RPMI7951 (cell line): ENCODE measurements at regions not wholly inside any gene's neighbourhood (a gene's known extent, or its start where the extent isn't known, plus 50 kb on each side); places are given as distances from the start of the nearest gene placed in this dataset.
A peak's percentile ranks its signal among the peaks of the same experiment; 100 is the strongest.

Experiments used
- DNase-seq: peaks from one replicate; pipeline ENCODE4 v3.0.0-alpha.2; 2012; ENCODE audit warnings: low read depth

DNA sequence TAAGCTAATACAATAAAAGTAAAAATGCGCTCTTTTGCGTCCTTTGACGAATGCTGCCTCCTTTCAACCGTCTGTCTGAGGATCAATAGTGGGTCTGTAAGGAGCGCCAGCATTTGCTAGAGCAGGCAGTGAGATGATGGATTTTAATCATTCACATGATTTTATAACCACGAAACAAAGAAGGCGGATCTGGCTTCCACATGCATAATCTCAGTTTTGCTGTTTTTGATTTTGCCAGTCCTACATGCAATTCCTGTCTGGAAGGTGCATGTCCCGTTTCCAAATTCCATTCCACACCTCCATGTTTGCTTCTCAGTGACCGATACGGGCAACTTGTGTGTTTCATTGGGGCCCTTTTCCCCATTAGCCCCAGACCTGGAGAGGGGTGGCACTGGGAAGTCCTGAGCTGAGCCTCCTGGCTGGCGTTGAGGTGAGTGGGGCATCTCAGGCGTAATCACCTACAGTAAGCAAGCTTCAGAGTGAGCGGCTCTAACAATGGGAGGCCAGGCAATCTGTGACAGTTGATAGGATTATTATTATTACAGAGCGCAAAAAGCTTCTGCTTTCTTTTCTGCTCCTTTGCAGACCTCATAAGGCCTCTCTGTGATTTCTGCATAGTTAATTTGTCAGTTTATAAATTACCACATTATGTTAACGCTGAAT lies 405.4 kb downstream of the ZSWIM6 start:
- DNase-seq, result no peak

DNA sequence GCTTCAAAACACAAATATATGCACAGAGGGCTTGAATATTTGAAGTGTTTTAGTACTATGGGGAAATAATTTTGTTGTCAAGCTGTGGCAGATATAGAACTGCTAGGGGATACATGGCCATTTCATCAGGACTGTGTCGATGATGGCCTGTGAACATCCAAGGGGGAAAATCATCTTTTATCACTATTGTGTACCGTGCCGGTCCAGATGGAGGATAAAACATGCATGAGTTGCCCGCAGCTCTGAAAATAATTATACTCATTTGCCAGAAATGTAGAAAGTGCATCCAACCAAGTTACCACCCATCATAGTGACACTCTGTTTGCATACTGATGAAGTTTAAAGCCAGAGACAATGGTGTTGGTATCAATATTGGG lies 405.9 kb downstream of the ZSWIM6 start:
- DNase-seq, result no peak

DNA sequence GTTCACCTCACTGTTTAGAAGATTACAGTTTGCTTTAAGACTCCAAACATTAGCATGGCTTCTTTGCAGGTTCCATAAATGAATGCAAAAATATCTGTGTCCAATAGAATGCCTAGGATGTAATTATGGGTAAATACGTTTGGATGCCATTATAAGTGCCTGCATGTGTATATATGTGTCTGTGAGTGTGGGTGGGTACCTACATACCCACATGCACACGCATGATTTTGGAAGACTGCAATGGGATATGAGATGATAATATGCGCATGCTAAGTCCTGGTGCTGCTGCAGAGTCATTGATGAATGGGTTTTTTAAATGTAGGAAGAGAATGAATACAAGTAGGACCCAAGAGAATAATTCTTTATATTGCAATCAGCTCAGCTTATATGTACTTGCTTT lies 406.4 kb downstream of the ZSWIM6 start:
- no peak for DNase-seq

DNA sequence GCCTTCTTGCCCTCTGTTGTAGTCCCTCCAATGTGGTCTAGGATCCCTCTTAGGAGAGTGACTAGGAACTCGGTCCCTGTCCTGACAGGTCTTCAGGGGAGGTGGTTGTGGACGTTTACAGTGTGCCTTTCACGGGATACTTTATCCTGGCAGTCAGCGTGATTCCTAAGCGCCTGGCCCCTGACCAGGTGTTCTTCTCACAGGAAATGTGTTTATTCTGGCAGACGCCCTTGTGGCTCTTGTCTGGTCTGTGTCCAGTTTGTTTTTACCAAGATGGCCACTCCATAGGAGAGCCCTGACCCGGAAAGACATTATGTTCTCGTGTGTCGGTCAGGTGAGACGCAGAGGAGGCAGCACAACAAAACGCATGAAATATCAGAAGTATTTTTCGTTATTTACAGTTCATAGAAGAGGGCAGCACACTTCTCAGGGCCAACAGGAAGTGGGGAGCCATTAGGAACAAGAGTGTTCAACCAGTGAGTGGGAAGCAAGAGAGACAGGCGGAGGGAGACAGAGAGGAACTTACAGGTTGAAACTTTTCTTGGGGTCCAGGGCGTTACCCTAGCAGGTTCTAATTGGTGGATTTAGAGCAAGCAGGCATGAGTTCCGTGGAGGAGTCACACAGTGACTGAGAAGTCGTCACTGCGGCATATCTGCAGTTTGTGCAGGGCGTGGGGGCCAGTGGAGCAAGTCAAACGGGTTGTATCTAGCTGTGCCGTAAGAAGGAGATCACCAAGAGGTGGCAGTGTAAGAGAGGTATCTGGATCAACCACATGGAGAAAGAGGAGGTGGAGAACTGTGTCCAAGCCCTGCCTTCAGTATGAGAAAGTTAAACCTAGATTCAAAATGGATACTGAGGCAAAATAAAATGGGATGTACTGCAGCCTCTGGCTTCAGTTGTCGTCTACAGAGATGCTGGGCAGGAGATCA lies 412.9 kb downstream of the ZSWIM6 start:
- peak; percentile 3 for DNase-seq

DNA sequence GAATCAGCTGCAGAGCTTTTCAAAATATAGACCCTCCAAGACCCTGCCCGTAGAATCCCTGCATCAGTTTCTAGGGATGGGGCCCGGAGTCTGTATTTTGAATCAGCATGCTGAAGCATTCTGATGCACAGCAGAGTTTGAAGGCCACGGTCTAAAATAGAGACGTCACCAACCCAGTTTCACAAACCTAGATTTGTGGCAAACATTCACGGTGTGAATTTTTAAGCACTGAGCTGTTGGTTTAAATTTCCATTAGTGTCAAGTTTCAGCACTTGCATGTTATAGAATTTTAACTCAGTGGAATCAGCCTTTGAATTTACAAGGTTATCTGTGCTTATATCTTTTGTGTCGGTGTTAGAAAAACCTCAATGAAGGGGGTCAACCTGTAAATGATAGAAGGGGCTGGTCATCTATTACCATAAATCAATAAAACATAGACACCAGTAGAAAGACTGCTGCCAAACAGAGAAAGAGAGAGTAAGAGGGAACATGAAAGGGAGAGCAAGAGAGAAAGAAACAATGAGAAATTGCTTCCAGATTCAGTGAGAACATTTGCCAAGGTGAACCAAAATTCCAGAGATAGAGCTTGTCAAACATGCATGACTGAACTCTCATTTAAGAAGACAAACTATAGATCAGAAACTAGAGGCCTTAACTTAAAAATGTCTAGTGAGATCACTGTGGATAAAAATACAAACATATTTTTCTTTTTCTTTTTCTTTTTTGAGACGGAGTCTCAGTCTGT lies 414.9 kb downstream of the ZSWIM6 start:
- no peak for DNase-seq

DNA sequence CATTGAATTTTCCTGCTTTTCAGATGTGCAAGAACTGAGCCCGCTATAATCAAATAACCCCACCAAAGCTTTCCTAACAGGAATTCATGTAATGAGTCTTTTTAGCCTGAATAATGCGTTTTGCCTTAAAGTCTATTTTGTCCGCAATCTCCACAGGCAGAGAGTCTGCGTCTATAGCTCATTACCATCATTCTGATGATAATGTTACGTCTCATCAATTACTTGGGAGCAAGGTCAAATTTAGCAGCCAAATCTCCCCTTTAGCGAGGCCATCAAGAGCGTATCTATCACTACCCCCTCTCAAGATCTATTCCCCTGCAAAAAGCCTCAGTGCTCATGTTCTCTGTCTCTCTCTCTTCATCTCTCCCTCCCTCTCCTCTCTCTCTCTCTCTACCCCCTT lies 416.1 kb downstream of the ZSWIM6 start:
- no peak for DNase-seq

DNA sequence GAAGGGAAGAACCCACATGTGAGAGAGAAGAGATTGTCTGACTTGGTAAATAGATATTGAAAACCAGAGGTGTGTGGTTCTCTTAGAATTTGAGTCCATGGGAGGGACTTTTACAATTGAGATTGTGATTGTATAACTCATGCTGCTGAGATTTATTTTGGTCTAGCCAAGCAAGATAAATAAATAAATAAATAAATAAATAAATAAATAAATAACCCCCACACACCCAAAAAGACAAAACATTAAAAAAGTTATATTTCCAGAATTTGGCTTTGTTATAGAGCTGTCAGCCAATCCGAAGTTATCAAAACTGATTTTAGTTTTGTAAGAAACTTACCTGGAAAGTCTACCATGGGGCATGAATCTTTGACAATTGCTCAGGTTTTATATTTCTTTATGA lies 416.6 kb downstream of the ZSWIM6 start:
- no peak for DNase-seq

DNA sequence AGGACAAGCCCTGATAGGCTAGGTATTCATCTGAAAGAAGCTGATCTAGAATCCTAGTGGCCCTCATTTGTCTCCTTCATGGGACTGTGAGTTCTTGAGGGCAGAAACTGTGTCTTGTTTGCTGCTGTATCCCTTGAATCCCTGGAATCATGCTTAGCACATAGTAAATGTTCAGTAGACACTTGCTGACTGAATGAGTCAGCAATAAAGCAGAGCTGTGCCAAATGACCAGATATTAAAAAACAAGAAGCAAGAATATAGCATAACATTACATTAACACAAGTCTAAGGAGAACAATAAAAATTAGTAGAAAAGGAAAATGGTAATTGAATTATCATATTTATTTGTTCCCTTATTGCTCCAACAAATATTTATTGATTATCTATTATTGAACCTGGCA lies 420.5 kb downstream of the ZSWIM6 start:
- DNase-seq, result no peak

DNA sequence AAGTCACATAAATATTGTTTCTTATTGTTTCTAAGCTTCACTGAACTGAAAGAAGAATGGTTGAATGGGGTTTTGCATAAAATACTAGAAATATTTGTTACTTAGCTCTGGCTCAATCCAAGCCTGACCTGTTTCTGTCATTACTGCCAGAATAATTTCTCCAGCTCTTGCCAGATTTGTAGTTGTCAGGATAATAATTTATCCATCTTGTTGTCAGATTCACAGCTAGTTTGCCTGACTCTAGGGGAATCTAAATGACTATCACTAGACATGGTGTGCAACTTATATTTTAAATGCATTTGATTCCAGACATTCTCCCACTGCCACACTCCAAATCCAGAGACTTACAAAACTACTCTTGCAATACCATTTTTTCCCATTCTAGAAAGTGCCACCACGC lies 422.7 kb downstream of the ZSWIM6 start:
- no peak for DNase-seq

DNA sequence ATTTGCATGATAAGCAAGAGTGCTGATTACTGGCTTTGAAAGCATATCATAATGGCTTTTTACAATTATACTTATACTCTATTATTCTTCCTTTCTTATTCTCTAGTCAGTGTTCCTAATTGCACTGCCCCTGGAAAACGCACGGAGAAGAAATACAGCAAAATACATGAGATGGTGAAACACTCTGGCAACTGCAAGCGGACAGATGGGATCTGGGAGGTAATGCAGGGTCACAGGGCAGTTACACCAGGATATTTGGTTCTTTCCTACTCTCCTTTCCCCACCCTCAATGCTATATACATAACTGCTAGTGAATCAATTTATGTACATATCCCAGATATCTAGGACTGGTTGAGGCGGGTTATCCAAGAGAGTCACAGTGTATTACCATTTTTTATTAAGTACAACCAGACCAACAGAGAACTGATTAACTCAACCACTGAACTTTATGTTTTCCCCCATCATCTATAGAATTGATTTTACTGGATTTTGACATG lies 423.7 kb downstream of the ZSWIM6 start:
- DNase-seq, result no peak

DNA sequence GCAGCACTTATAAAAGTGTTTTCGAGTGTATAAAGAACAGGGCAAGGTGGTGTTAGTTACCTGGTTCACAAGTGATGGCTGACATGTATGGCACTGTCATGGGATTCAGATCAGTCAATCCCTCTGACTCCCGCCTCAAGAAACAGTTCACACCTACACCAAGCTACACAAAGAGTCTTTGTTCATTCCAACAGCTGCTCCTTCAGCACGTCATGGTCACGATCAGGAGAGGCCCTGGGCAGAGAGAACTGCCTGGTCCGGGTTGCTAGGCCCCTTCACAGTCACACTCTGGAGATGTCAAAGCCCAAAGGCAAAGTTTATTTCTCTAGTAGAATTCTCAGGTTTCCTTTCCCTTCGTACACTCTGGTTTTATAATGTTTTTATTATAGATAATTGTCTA lies 426.7 kb downstream of the ZSWIM6 start:
- DNase-seq, result no peak

DNA sequence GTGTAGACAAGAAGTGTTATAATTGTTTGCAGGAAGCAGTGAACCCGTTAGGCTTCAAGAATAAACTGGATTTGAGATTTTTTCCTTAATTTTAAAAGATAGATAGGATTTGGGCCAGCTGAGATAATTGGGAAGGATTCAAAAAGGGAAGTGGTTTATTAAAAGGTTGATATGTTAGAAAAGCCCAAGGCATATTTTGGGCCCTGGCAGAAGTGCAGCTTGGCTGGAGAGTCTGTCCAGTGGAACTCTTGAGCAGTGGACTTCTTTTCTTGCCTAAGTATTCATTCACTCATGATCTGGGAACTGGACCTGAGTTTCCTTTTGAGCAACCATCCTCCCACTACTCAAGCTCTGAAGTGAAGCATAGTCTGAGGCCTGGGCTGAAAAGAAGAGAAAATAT lies 433.4 kb downstream of the ZSWIM6 start:
- no peak for DNase-seq

DNA sequence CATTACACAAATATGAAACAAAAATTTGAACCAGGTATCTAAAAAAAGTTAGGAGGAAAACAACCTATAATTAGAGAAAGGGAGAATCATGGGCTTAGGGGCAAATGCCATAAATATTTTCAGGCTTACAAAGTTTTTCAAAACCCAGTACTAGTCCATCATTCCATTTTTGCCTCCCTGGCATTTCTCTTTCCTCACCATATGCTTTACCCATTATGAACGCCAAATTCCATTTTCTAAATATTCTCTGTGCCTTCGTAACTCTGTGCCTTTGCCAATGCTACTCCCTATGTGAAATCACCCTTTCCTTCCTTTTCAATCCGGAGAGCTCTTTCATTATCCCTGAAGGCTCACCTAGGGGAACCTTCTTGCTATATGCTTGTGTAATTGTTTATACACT lies 434.1 kb downstream of the ZSWIM6 start:
- no peak for DNase-seq

DNA sequence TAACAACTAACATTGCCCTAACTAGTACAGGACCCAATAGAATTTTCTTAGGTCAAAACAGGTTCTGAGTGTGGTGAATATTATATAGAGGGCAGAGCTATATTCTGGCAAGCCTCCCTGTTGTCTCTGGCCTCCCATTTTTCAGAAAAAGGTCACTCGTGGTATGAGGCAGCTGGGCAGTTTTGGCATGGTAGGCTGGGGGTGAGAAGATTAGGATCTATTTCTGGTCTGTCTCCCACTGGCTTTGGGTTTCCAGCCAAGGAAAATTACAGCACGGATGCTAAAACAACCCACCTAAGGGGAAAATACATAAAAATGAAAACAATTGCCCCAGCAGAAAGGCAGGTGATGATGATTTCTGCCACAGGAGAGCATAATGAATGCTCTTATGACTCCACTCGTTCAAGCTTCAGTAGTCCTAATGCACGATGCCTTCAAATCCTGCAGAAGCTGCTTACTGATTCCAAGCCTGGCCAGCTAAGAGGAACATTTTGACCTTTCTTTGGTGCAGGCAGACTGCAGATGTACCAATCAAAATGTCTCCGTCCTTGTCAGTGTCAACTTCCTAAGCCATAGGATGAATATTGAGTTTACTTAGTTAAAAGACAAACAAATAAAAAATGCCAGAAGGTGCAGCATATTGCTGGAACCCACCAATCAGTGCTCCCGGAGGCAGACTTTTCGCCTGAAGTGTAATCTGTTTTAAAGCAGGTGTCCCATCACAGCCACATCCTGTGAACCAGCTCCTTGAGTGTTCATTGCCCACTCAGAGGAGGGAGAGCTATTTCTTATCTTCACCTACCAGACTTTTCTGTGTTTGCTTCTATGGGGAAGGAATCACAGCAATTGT lies 435.4 kb downstream of the ZSWIM6 start:
- DNase-seq, result no peak

DNA sequence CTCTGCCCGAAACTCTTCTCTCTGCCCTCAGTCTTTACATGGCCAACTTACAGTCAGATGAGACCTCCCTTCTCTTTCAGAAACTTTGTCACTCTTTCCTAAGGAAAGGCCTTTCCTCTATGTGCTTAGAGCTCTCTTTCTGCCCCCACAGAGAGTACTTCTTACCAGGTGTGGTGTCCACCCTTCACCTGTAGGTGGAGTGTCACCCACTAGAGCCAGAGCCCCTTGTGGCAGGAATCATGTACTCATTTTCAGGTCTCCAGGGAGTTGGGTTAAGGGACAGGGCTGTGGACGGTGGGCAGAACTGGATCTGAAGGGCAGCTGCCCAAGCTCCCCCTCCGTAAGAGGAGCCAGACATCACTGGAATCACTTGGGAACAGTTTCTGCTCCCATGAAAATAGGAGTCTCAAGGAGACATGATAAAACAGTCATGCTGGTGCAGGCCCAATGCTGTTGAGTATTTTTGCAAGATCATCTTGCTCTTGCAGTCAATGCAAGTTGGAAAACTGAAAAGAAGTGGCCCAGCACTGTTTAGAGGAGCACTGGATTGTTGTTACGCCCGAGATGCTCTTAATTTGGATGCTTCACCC lies 436.7 kb downstream of the ZSWIM6 start:
- DNase-seq, result peak; percentile 24

DNA sequence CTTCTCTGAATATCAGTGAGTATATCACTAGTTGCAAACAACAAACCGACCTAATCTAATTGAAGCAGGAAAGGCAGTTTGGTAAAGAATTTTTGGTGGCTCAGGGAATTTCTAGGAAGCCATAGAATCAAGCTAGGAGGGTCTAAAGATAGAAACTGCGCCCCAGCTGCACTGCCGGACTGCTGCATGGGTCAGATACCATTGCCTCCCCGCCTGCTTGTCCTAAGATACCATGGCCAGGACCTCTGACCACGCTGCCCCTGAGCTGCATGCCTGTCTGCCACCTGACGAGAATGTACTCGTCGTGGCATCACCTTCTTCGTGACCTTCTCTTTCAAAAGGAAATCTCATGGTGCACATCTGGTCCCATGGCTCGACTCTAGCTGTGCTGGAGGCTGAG lies 439.0 kb downstream of the ZSWIM6 start:
- DNase-seq, result no peak

DNA sequence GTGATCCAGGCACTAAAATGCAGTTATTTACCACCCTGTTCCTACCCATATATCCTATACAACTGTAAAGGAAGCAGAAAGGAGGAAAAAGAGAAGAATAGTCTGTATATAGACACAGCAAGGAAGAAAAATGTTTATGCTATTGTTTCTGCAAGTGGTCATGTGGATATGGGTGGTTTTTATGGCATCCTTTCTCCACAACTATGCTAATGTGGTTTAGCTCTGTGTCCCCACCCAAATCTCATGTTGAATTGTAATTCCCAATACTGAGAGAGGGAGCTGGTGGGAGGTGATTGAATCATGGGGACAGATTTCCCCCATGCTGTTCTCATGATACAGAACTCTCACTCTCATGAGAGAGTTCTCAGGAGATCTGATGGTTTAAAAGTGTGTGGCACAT lies 439.8 kb downstream of the ZSWIM6 start:
- no peak for DNase-seq

DNA sequence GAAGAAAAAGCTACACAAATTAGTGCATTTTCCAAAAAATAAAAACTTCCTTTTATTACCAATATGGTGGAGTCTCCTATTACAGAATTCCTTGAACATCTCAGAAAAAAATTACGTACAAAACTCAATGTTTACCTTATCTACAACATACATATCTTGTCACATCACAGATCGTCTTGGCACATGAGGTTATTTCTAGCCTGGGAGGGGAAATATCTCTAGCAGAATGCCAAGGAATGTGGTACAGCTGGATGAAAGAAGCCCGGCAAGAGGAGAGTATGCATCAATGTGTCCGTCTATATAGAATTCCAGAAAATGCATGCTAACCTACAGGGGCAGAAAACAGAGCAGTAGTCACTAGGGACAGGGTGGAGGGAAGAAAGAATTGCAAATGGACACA lies 443.8 kb downstream of the ZSWIM6 start:
- no peak for DNase-seq

DNA sequence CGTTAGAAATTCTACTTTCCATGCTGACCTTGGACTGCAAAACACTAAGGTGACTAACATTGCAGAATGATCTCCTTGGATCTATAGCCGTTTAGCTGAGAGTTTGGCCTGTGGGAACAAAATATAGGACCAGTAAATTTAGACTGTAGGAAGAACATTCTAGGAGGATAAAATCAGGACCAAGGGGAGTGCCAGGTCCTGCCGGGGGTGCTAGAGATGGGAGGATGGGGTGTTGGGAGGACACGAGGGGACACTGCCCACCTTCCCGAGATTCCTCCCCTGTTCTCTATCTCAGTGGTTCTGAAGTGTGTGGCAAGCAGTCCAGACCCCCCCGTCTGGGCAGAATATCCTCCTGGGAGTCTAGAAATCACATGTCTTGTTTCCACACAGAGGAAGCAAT lies 445.2 kb downstream of the ZSWIM6 start:
- DNase-seq, result no peak

DNA sequence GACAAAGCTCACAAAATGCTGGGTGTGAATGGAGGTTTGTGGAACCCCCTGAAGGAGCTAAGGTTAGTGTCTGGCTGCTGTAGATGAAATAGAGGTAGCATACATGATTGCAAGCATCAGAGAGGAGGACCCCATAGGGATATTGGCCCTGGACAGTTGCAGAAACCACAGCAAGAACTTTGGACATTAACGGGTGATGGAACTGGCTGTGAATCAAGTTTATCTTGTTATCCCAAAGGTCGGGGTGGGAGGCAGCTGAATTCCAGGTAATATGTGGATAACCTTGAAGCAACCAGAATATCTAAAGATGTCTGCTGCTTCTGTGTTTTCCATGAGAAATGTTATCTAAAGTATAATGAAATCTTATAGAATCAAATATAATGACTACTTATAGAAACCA lies 447.7 kb downstream of the ZSWIM6 start:
- DNase-seq, result no peak

DNA sequence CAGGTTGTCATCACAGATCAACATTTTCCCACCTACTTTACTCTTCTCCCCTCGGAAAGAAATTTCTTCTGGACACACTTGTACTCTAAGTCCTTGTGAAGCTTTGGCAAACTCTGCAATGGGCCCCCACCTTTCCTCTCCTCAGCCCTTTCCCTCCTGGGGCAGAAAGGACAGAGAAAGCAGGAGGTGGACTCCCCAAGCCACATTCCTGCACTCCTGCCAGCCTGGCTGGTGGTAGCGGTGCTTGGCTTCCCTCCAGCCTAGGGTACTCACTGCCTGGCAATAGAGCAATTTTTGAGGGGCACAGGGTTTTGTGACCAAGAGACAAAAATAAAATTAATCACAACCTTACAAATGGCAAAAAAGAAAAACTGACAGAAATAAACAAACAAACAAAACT lies 451.4 kb downstream of the ZSWIM6 start:
- DNase-seq, result no peak
